Heart right ventricle (tissue), 16 donors: ENCODE measurements at regions not wholly inside any gene's neighbourhood (a gene's known extent, or its start where the extent isn't known, plus 50 kb on each side); places are given as distances from the start of the nearest gene placed in this dataset.

Experiments
- ATAC-seq, 8 donors: fragments of 200-7000 bp; cut with Tn5 transposase; one replicate each; pipeline ENCODE4 v1.9.1; 2020; ENCODE audit warnings: mild to moderate bottlenecking in 8 of 8, moderate library complexity in 8 of 8, moderate number of reproducible peaks in 1 of 8
- DNase-seq, 2 donors: peaks; one replicate each; pipeline ENCODE4 v3.0.0-alpha.2; 2020
- H3K27ac ChIP-seq, 10 donors: fragments of 200-600 bp; sonication (generic) in 2 of 10; one replicate each; pipeline versions ENCODE4 v1.5.0 to v1.8.0; 2020 to 2022; ENCODE audit warnings: mild to moderate bottlenecking in 3 of 10
- H3K27me3 ChIP-seq, 7 donors: fragments of 200-600 bp; one replicate each; pipeline ENCODE4 v1.8.0; 2021 to 2022; ENCODE audit warnings: mild to moderate bottlenecking in 2 of 7
- H3K36me3 ChIP-seq, 9 donors: fragments of 200-600 bp; sonication (generic) in 1 of 9; one replicate each; pipeline versions ENCODE4 v1.5.0 to v1.8.0; 2020 to 2022; ENCODE audit warnings: mild to moderate bottlenecking in 2 of 9
- H3K4me1 ChIP-seq, 9 donors: fragments of 200-600 bp; sonication (generic) in 1 of 9; one replicate each; pipeline versions ENCODE4 v1.5.0 to v1.8.0; 2020 to 2022; ENCODE audit warnings: mild to moderate bottlenecking in 4 of 9
- H3K4me3 ChIP-seq, 10 donors: fragments of 200-600 bp; sonication (generic) in 2 of 10; one replicate each; pipeline versions ENCODE4 v1.5.0 to v1.8.0; 2020 to 2022; ENCODE audit warnings: mild to moderate bottlenecking in 7 of 10, moderate library complexity in 2 of 10
- H3K9me3 ChIP-seq, 11 donors: fragments of 200-600 bp in 10 of 11; sonication (generic) in 2 of 11; one replicate each; pipeline versions ENCODE4 v1.5.0 to v1.8.0; 2013 to 2022; ENCODE audit warnings: mild to moderate bottlenecking in 2 of 11, control low read depth in 1 of 11, moderate library complexity in 1 of 11
- WGBS, 2 donors: extraction: QIAGEN DNeasy Blood & Tissue Kit; methylation state at CpG; one replicate each; pipeline ENCODE4 v1.1.7; 2013; ENCODE audit warnings: inconsistent platforms in 1 of 2; 5-methylcytosine and 5-hydroxymethylcytosine counted together
- intact Hi-C, 10 donors: fragments of 100-400 bp; cut with DNase I; formaldehyde crosslinking; loops; one replicate each; pipeline versions ENCODE4 v1.11.1 to v1.14.2; 2022
- TF ChIP-seq, protein P1 (sequence below), 9 donors: fragments of 200-600 bp; sonication (generic) in 2 of 9; IDR thresholded peaks; one replicate each; pipeline versions ENCODE4 v1.5.0 to v1.8.0; 2021 to 2022; ENCODE audit warnings: antibody characterized with exemption in 9 of 9, mild to moderate bottlenecking in 5 of 9, moderate library complexity in 1 of 9
- donor health status: Arrhythmogenic right ventricular cardiomyopathy.
- donor health status: ischemic (EF 13 %, LVEDD 7.1; RV severe dilation, severe dysfunction).
- donor health status: healthy with polysubstance abuse.
- donor health status: DM: no; HTN: yes; CAD: no.
- donor health status: DM: no; HTN: no; CAD: no.
- donor health status: ischemic (EF 25% LVEDD 6.9; RV normal size, moderate dysfunction).
- donor health status: ischemic (EF 25% LVEDD 5.7; RV mildly dilated, moderate dysfunction).
- donor health status: healthy.
- donor health status: DM: yes; HTN: yes; CAD: no.
- donor health status: Ischemic cardiomyopathy.
- donor health status: ischemic (EF 35%, LVEDD 5.7; RV mildly dilated, moderate dysfunction).
- donor health status: nonischemic (EF 11% LVEDD 7.7; RV severe dilation, severe dysfunction).
- donor health status: DM: yes; HTN: yes; CAD: no.
- donor health status: PGD.
- donor health status: ischemic (EF 29% LVEDD 5.4; RV normal size, mild dysfunction).
- donor health status: nonischemic (EF 23%, LVEDD 6.1; RV moderate dilation, normal function).

DNA sequence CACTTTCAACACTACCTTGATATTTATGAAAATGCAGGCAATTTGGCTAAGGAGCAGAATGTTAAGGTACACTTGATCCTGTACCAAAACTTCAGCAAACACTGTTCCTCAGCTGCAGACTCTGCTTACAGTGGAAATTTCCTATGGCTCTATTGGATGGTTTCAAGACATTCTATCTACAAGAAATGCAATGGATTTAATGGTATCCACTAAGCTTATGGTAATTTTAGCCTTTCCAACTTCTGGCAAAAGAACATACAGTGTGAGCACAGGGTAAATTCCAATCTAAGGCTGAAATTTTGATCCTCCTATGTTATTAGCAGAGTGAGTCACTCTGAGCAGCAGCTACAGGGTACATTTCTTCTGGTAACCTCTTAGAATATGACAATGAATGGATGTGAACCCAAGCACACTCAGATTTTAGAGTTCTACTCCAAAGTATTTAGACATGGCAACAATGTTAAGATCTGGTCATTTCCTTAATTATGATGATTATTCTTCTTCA lies 361.8 kb upstream of the PIK3C3 start:
- DNase-seq (no peak), ATAC-seq (no peak)
- intact Hi-C loops = no loop called here
- Histone ChIP-seq H3K27ac (no peak overlapping the region), H3K9me3 (no peaks in the 10 kb centered on the region), H3K36me3 (no peaks in the 10 kb centered on the region), H3K27me3 (no peaks in the 10 kb centered on the region), H3K4me3 (no peak overlapping the region), H3K4me1 (peaks cover 0 to 4% (median 0%) of the 10 kb centered on the region in 9 donors)
- TF ChIP-seq, protein P1, sequence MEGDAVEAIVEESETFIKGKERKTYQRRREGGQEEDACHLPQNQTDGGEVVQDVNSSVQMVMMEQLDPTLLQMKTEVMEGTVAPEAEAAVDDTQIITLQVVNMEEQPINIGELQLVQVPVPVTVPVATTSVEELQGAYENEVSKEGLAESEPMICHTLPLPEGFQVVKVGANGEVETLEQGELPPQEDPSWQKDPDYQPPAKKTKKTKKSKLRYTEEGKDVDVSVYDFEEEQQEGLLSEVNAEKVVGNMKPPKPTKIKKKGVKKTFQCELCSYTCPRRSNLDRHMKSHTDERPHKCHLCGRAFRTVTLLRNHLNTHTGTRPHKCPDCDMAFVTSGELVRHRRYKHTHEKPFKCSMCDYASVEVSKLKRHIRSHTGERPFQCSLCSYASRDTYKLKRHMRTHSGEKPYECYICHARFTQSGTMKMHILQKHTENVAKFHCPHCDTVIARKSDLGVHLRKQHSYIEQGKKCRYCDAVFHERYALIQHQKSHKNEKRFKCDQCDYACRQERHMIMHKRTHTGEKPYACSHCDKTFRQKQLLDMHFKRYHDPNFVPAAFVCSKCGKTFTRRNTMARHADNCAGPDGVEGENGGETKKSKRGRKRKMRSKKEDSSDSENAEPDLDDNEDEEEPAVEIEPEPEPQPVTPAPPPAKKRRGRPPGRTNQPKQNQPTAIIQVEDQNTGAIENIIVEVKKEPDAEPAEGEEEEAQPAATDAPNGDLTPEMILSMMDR (IDR thresholded peaks at IDR 0.05) = no peak

DNA sequence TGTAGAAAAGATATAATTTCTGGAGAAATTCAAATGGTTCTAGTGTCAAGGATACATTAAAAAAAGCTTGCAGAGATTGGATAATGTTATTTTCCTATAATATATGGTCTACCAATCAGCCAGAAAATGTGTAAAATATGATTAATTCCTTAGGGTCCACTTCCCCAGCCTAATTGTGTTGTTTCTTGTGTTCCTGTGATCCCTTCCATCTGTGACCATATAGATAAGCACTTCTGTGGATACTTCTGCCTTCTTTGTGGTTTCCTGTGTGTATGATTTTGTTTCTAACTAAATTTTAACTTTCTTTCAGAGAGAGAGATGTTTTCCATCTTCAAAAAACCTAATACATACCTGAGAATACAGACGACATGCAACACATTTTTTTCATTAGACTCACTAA lies 367.1 kb upstream of the PIK3C3 start:
- Histone ChIP-seq H3K27ac (no peak overlapping the region), H3K27me3 (no peaks in the 10 kb centered on the region), H3K4me1 (no peaks in the 10 kb centered on the region), H3K4me3 (no peak overlapping the region), H3K9me3 (no peaks in the 10 kb centered on the region), H3K36me3 (no peaks in the 10 kb centered on the region)
- intact Hi-C loops = no loop called here
- ATAC-seq (no peak), DNase-seq (no peak)
- WGBS, 2 donors = 67 to 79% methylated on average over 1 of the region's 1 CpG
- TF ChIP-seq, protein P1 (IDR thresholded peaks at IDR 0.05) = no peak

DNA sequence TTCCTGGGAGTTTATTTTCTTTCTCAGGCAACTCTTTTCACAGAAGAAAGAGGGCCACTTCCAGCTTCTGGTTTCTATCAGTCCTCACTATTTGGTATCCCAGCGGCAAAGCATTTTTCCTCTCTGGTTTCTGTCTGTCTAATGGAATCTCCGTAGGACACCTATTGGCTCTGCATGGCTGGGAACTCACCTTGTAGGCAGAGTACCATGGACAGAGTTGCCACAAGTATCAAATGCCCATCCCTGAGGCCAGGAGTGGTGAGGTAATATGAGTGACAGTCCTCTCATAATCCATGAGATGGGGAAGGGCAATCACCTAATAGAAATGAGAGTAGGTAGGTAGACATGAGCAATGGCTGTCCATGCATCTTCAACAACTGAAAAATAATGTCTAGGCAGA lies 369.5 kb upstream of the PIK3C3 start:
- peaks cover 0 to 6% (median 0%) of the 10 kb centered on the region in 11 donors for H3K9me3 ChIP-seq
- TF ChIP-seq, protein P1 (IDR thresholded peaks at IDR 0.05) = no peak
- no peak for DNase-seq
- no peaks in the 10 kb centered on the region for H3K36me3 ChIP-seq
- no peak for ATAC-seq
- no peaks in the 10 kb centered on the region for H3K27me3 ChIP-seq
- H3K4me3 ChIP-seq = no peak overlapping the region
- intact Hi-C loops = no loop called here
- H3K27ac ChIP-seq = no peak overlapping the region
- WGBS, 2 donors = 63 to 70% methylated on average over 2 of the region's 2 CpGs
- no peaks in the 10 kb centered on the region for H3K4me1 ChIP-seq

DNA sequence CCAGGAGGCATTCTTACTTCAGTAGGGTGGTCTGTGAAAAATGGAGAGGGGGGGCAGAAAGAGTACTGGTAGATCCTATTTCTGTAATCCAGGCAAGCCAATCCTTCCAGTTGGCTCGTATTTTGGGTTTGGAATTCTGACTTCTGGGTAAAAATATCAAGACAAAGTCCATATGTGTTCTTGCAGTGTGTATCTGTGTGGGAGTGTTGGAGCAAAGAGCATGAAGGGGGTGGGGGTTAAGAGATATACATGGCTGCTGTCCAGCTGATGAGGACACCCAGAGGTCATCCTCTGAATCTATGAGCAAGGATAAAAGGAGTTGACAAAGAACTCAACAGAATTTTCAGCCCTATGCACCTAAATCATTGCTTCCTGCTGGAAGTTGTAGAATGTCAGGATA lies 375.8 kb upstream of the PIK3C3 start:
- WGBS, 2 donors = 34 to 40% methylated on average over 1 of the region's 1 CpG
- peaks cover 0 to 6% (median 0%) of the 10 kb centered on the region in 11 donors for H3K9me3 ChIP-seq
- intact Hi-C loops = loop anchor here in 1 of 10 donors (10.0 kb wide), 1 partner anchor 54 kb away; no protein-coding TSS in a partner anchor

More for the DNA sequence above, 375.8 kb upstream of the PIK3C3 start:
- Histone ChIP-seq H3K4me3 (no peak overlapping the region), H3K36me3 (no peaks in the 10 kb centered on the region), H3K4me1 (no peaks in the 10 kb centered on the region), H3K27me3 (no peaks in the 10 kb centered on the region), H3K27ac (no peak overlapping the region)
- TF ChIP-seq, protein P1 (IDR thresholded peaks at IDR 0.05) = no peak
- no peak for DNase-seq
- no peak for ATAC-seq
